HepG2 (cell line): ENCODE measurements at regions not wholly inside any gene's neighbourhood (a gene's known extent, or its start where the extent isn't known, plus 50 kb on each side); places are given as distances from the start of the nearest gene placed in this dataset.

ENCODE experiments used
- BRD4 ChIP-seq: sonication (generic); formaldehyde crosslinking; IDR thresholded peaks from 2 replicates; pipeline ENCODE4 v1.4.0; 2020; ENCODE audit warnings: missing genetic modification reagents
- CREB1 ChIP-seq, 2 experiments: fragments of 450-650 bp in 1 of 2; IDR thresholded peaks; 2 replicates each; pipeline ENCODE4 v1.6.1; 2016 to 2017; ENCODE audit warnings: control low read depth in 1 of 2, mild to moderate bottlenecking in 1 of 2, missing compliant biosample characterization in 1 of 2, missing genetic modification characterization in 1 of 2
- EZH2 ChIP-seq: conservative IDR thresholded peaks from 2 replicates; pipeline ENCODE4 v1.6.1; 2012; ENCODE audit warnings: mild to moderate bottlenecking, low read depth, low read length, moderate library complexity
- GATAD2A ChIP-seq: IDR thresholded peaks from 2 replicates; pipeline ENCODE4 v1.6.1; 2016
- HMG20B ChIP-seq: conservative IDR thresholded peaks from 2 replicates; pipeline ENCODE4 v1.6.1; 2016; ENCODE audit warnings: missing genetic modification reagents, missing compliant biosample characterization
- IKZF1 ChIP-seq: fragments of 450-650 bp; IDR thresholded peaks from 2 replicates; pipeline ENCODE4 v1.7.1; 2016
- KLF15 ChIP-seq: sonication (generic); formaldehyde crosslinking; IDR thresholded peaks from 2 replicates; pipeline ENCODE4 v1.8.1; 2023; ENCODE audit warnings: borderline replicate concordance, mild to moderate bottlenecking, inconsistent platforms, missing genetic modification reagents, mixed read lengths
- KLF16 ChIP-seq, 2 experiments: sonication (generic) in 1 of 2; formaldehyde crosslinking in 1 of 2; IDR thresholded peaks; 2 replicates each; pipeline versions ENCODE4 v1.6.1 to v1.8.0; 2016 to 2023; ENCODE audit warnings: missing genetic modification reagents in 2 of 2, missing compliant biosample characterization in 1 of 2
- MBNL3 ChIP-seq: fragments of 250-450 bp; sonication (Bioruptor Pico); conservative IDR thresholded peaks from 2 replicates; pipeline ENCODE4 v1.8.0; 2022; ENCODE audit warnings: mild to moderate bottlenecking, inconsistent platforms
- NFKB2 ChIP-seq: sonication (generic); formaldehyde crosslinking; IDR thresholded peaks from 2 replicates; pipeline ENCODE4 v1.4.0; 2020; ENCODE audit warnings: missing genetic modification reagents, borderline replicate concordance
- PCBP1 ChIP-seq: fragments of 200-400 bp; formaldehyde crosslinking; IDR thresholded peaks from 2 replicates; pipeline ENCODE4 v1.6.1; 2017; ENCODE audit warnings: mild to moderate bottlenecking, low read depth, low read length, borderline replicate concordance
- REPIN1 ChIP-seq: sonication (generic); formaldehyde crosslinking; IDR thresholded peaks from 2 replicates; pipeline ENCODE4 v1.8.0; 2022; ENCODE audit warnings: missing genetic modification reagents, low read depth, mild to moderate bottlenecking, borderline replicate concordance
- SMAD1 ChIP-seq: sonication (generic); formaldehyde crosslinking; IDR thresholded peaks from 2 replicates; pipeline ENCODE4 v1.4.0; 2020; ENCODE audit warnings: missing genetic modification reagents, low read depth, mild to moderate bottlenecking, borderline replicate concordance
- SOX6 ChIP-seq, 2 experiments: fragments of 450-650 bp in 1 of 2; sonication (generic) in 1 of 2; formaldehyde crosslinking in 1 of 2; IDR thresholded peaks; 2 replicates each; pipeline versions ENCODE4 v1.4.0 to v1.6.1; 2017 to 2020; ENCODE audit warnings: antibody characterized with exemption in 1 of 2, mild to moderate bottlenecking in 1 of 2, missing genetic modification reagents in 1 of 2
- TARDBP ChIP-seq: sonication (generic); formaldehyde crosslinking; IDR thresholded peaks from 2 replicates; pipeline ENCODE4 v1.8.0; 2022; ENCODE audit warnings: mild to moderate bottlenecking, missing genetic modification reagents
- ZEB1 ChIP-seq: IDR thresholded peaks from 2 replicates; pipeline ENCODE4 v1.6.1; 2012; ENCODE audit warnings: mild to moderate bottlenecking, low read depth, inconsistent platforms; ENCODE audit not compliant: insufficient replicate concordance
- ZFP82 ChIP-seq: sonication (generic); formaldehyde crosslinking; IDR thresholded peaks from 2 replicates; pipeline ENCODE4 v1.5.1; 2020; ENCODE audit warnings: mild to moderate bottlenecking, missing genetic modification reagents, borderline replicate concordance
- ZNF724P ChIP-seq: sonication (generic); formaldehyde crosslinking; IDR thresholded peaks from 2 replicates; pipeline ENCODE4 v1.8.0; 2022; ENCODE audit warnings: missing genetic modification reagents, borderline replicate concordance
- ZNF737 ChIP-seq: sonication (generic); formaldehyde crosslinking; IDR thresholded peaks from 2 replicates; pipeline ENCODE4 v1.5.0; 2020; ENCODE audit warnings: missing genetic modification reagents, mild to moderate bottlenecking, borderline replicate concordance
- ZSCAN22 ChIP-seq: sonication (generic); formaldehyde crosslinking; IDR thresholded peaks from 2 replicates; pipeline ENCODE4 v1.4.0; 2020; ENCODE audit warnings: mild to moderate bottlenecking, missing genetic modification reagents
- ZSCAN9 ChIP-seq: IDR thresholded peaks from 2 replicates; pipeline ENCODE4 v1.6.1; 2016; ENCODE audit warnings: borderline replicate concordance
- TF ChIP-seq, protein P1 (sequence below): sonication (generic); formaldehyde crosslinking; IDR thresholded peaks from 2 replicates; pipeline ENCODE4 v1.5.0; 2020; ENCODE audit warnings: mild to moderate bottlenecking, missing genetic modification reagents, moderate library complexity
- TF ChIP-seq, protein P2 (sequence below): IDR thresholded peaks from 2 replicates; pipeline ENCODE4 v1.6.1; 2016; ENCODE audit warnings: low read depth, control low read depth
- TF ChIP-seq, protein P3 (sequence below): sonication (generic); formaldehyde crosslinking; IDR thresholded peaks from 2 replicates; pipeline ENCODE4 v1.5.0; 2020; ENCODE audit warnings: missing genetic modification reagents
- TF ChIP-seq, protein P4 (sequence below), 2 experiments: sonication (generic) in 1 of 2; formaldehyde crosslinking in 1 of 2; IDR thresholded peaks; 2 replicates each; pipeline versions ENCODE4 v1.4.0 to v1.6.1; 2018 to 2020; ENCODE audit warnings: missing genetic modification reagents in 2 of 2, borderline replicate concordance in 1 of 2, low read depth in 1 of 2, mild to moderate bottlenecking in 1 of 2, missing biosample characterization in 1 of 2

DNA sequence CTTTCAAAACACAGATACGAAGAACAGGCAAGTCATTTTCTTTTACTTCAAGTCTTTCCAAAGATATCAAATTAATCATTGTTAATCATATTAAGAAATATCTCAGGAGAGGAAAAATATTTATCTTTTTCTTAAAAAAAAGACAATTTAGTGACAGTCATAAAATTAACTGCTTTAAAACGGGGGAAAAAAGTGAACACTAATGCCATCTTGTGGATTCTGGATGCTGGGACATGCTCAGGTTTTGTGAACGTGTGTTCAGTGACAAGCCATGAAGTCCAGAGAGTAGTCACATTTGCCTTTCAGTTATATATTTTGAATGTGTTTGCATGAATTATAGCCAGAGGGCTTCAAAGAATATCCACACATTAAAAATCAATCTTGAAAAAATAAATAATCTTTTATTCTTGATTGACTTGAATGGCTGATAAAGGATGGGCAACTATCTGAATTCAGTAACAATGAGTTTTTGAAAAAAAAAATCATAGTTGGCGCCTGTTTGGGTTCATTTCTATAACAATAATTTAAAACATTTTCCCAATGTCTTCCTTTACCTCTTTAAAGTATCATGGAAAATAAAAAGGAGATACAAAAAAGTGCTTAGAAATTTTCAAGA lies 74.7 kb upstream of the NOX3 start (continued):
- TF ChIP-seq ZNF724P (CRISPR knock-in tag) (no peak), GATAD2A (CRISPR knock-in tag) (peak; percentile 77), PCBP1 (no peak), ZSCAN9 (0 out of 2 replicates have a peak, but pooled peaks have one; percentile 29), EZH2 (no peak), KLF16 (CRISPR knock-in tag; IDR thresholded peaks at IDR 0.05) (0 out of 4 replicates have a peak, but pooled peaks of 1 of the 2 experiments have one; percentile 18), REPIN1 (CRISPR knock-in tag) (peak; percentile 22; the same call in 1 of the 2 replicates), SOX6 (IDR thresholded peaks at IDR 0.05) (no peak), SOX6 (CRISPR knock-in tag; IDR thresholded peaks at IDR 0.05) (peak; percentile 15; the same call in 1 of the 2 replicates), CREB1 (IDR thresholded peaks at IDR 0.05) (no peak), CREB1 (CRISPR knock-in tag; IDR thresholded peaks at IDR 0.05) (peak; percentile 51; the same call in 1 of the 2 replicates), MBNL3 (no peak), ZEB1 (no peak), ZSCAN22 (CRISPR knock-in tag) (no peak), NFKB2 (no peak), BRD4 (CRISPR knock-in tag) (0 out of 2 replicates have a peak, but pooled peaks have one; percentile 35), ZFP82 (CRISPR knock-in tag) (no peak), TARDBP (CRISPR knock-in tag) (no peak), KLF15 (CRISPR knock-in tag) (no peak), ZNF737 (CRISPR knock-in tag) (no peak), HMG20B (CRISPR knock-in tag) (no peak), IKZF1 (no peak), SMAD1 (CRISPR knock-in tag) (no peak)
- TF ChIP-seq, protein P1, sequence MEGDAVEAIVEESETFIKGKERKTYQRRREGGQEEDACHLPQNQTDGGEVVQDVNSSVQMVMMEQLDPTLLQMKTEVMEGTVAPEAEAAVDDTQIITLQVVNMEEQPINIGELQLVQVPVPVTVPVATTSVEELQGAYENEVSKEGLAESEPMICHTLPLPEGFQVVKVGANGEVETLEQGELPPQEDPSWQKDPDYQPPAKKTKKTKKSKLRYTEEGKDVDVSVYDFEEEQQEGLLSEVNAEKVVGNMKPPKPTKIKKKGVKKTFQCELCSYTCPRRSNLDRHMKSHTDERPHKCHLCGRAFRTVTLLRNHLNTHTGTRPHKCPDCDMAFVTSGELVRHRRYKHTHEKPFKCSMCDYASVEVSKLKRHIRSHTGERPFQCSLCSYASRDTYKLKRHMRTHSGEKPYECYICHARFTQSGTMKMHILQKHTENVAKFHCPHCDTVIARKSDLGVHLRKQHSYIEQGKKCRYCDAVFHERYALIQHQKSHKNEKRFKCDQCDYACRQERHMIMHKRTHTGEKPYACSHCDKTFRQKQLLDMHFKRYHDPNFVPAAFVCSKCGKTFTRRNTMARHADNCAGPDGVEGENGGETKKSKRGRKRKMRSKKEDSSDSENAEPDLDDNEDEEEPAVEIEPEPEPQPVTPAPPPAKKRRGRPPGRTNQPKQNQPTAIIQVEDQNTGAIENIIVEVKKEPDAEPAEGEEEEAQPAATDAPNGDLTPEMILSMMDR = peak; percentile 86
- TF ChIP-seq, protein P2, sequence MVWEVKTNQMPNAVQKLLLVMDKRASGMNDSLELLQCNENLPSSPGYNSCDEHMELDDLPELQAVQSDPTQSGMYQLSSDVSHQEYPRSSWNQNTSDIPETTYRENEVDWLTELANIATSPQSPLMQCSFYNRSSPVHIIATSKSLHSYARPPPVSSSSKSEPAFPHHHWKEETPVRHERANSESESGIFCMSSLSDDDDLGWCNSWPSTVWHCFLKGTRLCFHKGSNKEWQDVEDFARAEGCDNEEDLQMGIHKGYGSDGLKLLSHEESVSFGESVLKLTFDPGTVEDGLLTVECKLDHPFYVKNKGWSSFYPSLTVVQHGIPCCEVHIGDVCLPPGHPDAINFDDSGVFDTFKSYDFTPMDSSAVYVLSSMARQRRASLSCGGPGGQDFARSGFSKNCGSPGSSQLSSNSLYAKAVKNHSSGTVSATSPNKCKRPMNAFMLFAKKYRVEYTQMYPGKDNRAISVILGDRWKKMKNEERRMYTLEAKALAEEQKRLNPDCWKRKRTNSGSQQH (CRISPR knock-in tag) = no peak
- TF ChIP-seq, protein P3, sequence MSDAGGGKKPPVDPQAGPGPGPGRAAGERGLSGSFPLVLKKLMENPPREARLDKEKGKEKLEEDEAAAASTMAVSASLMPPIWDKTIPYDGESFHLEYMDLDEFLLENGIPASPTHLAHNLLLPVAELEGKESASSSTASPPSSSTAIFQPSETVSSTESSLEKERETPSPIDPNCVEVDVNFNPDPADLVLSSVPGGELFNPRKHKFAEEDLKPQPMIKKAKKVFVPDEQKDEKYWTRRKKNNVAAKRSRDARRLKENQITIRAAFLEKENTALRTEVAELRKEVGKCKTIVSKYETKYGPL = no peak
- TF ChIP-seq, protein P4, sequence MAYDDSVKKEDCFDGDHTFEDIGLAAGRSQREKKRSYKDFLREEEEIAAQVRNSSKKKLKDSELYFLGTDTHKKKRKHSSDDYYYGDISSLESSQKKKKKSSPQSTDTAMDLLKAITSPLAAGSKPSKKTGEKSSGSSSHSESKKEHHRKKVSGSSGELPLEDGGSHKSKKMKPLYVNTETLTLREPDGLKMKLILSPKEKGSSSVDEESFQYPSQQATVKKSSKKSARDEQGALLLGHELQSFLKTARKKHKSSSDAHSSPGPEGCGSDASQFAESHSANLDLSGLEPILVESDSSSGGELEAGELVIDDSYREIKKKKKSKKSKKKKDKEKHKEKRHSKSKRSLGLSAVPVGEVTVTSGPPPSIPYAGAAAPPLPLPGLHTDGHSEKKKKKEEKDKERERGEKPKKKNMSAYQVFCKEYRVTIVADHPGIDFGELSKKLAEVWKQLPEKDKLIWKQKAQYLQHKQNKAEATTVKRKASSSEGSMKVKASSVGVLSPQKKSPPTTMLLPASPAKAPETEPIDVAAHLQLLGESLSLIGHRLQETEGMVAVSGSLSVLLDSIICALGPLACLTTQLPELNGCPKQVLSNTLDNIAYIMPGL (CRISPR knock-in tag; IDR thresholded peaks at IDR 0.05; ENCODE audit: borderline replicate concordance in 1 of 2, low read depth in 1 of 2) = peak in 1 of 2 experiments; percentile 68; a peak in 1 of 4 replicates
